Panc1 (cell line): ENCODE measurements at regions not wholly inside any gene's neighbourhood (a gene's known extent, or its start where the extent isn't known, plus 50 kb on each side); places are given as distances from the start of the nearest gene placed in this dataset.

ENCODE experiments used
- TCF7L2 ChIP-seq: IDR thresholded peaks from 2 replicates; pipeline ENCODE4 v1.6.1; 2011; ENCODE audit warnings: mild to moderate bottlenecking, low read depth, low read length, inconsistent platforms
- TF ChIP-seq, protein P1 (sequence below): fragments of 450-650 bp; IDR thresholded peaks from 2 replicates; pipeline ENCODE4 v1.5.1; 2017; ENCODE audit warnings: mild to moderate bottlenecking

DNA sequence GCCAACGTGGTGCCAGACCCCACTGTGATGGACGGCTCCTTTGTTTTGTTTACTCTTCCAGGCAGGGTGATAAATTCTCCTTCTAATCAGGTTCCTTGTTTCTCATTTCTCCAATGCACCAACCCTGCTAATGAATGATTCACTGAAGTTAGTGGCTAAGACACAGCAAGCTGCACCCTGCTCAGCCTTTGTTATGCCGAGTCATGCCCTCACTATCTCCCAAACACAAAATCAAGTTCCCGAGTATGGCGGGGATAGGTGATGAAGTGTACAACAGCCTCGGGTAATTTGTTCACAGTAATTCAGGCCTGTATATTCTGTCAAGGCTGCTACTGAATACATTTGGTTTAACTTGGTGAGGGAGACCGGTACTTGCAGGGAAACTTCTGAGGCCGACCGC is 83.8 kb upstream of the HS3ST4 start:
- TF ChIP-seq, protein P1, sequence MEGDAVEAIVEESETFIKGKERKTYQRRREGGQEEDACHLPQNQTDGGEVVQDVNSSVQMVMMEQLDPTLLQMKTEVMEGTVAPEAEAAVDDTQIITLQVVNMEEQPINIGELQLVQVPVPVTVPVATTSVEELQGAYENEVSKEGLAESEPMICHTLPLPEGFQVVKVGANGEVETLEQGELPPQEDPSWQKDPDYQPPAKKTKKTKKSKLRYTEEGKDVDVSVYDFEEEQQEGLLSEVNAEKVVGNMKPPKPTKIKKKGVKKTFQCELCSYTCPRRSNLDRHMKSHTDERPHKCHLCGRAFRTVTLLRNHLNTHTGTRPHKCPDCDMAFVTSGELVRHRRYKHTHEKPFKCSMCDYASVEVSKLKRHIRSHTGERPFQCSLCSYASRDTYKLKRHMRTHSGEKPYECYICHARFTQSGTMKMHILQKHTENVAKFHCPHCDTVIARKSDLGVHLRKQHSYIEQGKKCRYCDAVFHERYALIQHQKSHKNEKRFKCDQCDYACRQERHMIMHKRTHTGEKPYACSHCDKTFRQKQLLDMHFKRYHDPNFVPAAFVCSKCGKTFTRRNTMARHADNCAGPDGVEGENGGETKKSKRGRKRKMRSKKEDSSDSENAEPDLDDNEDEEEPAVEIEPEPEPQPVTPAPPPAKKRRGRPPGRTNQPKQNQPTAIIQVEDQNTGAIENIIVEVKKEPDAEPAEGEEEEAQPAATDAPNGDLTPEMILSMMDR: no peak
- no peak for TF ChIP-seq TCF7L2
